PC-9 (cell line): ENCODE measurements at regions not wholly inside any gene's neighbourhood (a gene's known extent, or its start where the extent isn't known, plus 50 kb on each side); places are given as distances from the start of the nearest gene placed in this dataset.

Experiments used
- CTCF ChIP-seq: fragments of 200-600 bp; sonication (generic); conservative IDR thresholded peaks from 2 replicates; pipeline ENCODE4 v1.6.1; 2017; ENCODE audit warnings: mixed run types, antibody characterized with exemption, mild to moderate bottlenecking, moderate library complexity
- EZH2 ChIP-seq: fragments of 200-600 bp; sonication (generic); IDR thresholded peaks from 2 replicates; pipeline ENCODE4 v1.8.0; 2017; ENCODE audit warnings: antibody characterized with exemption, low read depth

DNA sequence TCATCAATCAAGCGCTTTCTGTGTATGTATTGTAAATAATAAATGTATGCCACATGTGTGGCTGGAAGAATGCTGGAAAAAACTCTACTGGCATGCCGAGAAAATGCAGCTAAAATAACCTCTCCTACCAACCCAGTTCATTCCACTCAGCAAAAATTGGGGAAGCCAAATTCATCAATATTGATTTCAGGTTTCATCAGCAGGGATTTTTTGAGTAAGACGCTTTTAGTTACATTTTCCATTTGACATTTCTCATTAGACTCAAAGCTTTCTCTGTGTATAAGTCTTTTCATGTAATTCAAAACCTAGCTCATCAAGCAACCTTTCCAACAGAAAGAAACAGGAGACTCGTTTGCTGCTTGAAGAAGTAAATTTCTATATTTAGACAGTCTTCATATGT is 338.1 kb downstream of the DMRT2 start:
- no peak for TF ChIP-seq CTCF
- no peak for TF ChIP-seq EZH2
